ENCODE measurements at regions not wholly inside any gene's neighbourhood (a gene's known extent, or its start where the extent isn't known, plus 50 kb on each side); places are given as distances from the start of the nearest gene placed in this dataset.

GRCh38 chr21:26412885-26413284, 160.2 kb downstream of the CYYR1 start:
- no peak for TF ChIP-seq CTCF (IDR thresholded peaks at IDR 0.05; ENCODE audit: borderline replicate concordance, extremely low read depth, low read length, poor library complexity, severe bottlenecking)
- no peak for TF ChIP-seq EZH2 (IDR thresholded peaks at IDR 0.05; ENCODE audit: borderline replicate concordance, low read depth, low read length, severe bottlenecking)

Measured in DND-41 (cell line).